Omental fat pad (tissue), 3 donors: ENCODE measurements at regions not wholly inside any gene's neighbourhood (a gene's known extent, or its start where the extent isn't known, plus 50 kb on each side); places are given as distances from the start of the nearest gene placed in this dataset.

Experiments
- ATAC-seq: fragments of 150-250 bp; one replicate; pipeline ENCODE4 v1.9.1; 2016; ENCODE audit warnings: mild to moderate bottlenecking, moderate library complexity; ENCODE audit not compliant: low FRiP score
- DNase-seq: peaks from one replicate; pipeline ENCODE4 v3.0.0-alpha.2; 2019; ENCODE audit warnings: low spot score
- CTCF ChIP-seq, 3 donors: fragments of 450-650 bp; IDR thresholded peaks; one replicate each; pipeline ENCODE4 v1.5.1; 2016 to 2017; ENCODE audit warnings: antibody characterized with exemption in 3 of 3, mild to moderate bottlenecking in 3 of 3, moderate library complexity in 2 of 3

- TF ChIP-seq CTCF (IDR thresholded peaks at IDR 0.05): no peak
- ATAC-seq: no peak
Observed at GRCh38 chr1:95437781-95438180, 203.8 kb downstream of the RWDD3 start.

GRCh38 chr1:95438218-95438948 is 204.4 kb downstream of the RWDD3 start:
- TF ChIP-seq CTCF (IDR thresholded peaks at IDR 0.05): no peak
- ATAC-seq (no peak), DNase-seq (no peak)

More at GRCh38 chr1:95437781-95438180, 203.8 kb downstream of the RWDD3 start:
- no peak for DNase-seq

- ATAC-seq (no peak), DNase-seq (no peak)
- TF ChIP-seq CTCF (IDR thresholded peaks at IDR 0.05): no peak
Observed at GRCh38 chr1:95440511-95440910, 206.5 kb downstream of the RWDD3 start.

GRCh38 chr1:95449516-95449915 is 215.5 kb downstream of the RWDD3 start:
- no peak for TF ChIP-seq CTCF (IDR thresholded peaks at IDR 0.05)
- ATAC-seq (no peak), DNase-seq (no peak)

- no peak for ATAC-seq
- DNase-seq: no peak
- no peak for TF ChIP-seq CTCF (IDR thresholded peaks at IDR 0.05)
Observed at GRCh38 chr1:95451054-95451453, 217.0 kb downstream of the RWDD3 start.

GRCh38 chr1:95451904-95452303 is 217.9 kb downstream of the RWDD3 start:
- DNase-seq (no peak), ATAC-seq (no peak)
- TF ChIP-seq CTCF (IDR thresholded peaks at IDR 0.05): no peak

GRCh38 chr1:95453053-95453452 is 219.0 kb downstream of the RWDD3 start:
- no peak for DNase-seq
- ATAC-seq: no peak
- no peak for TF ChIP-seq CTCF (IDR thresholded peaks at IDR 0.05)
